SK-N-MC (cell line): ENCODE measurements at regions not wholly inside any gene's neighbourhood (a gene's known extent, or its start where the extent isn't known, plus 50 kb on each side); places are given as distances from the start of the nearest gene placed in this dataset.

Experiments
- EZH2 ChIP-seq: fragments of 200-600 bp; sonication (generic); IDR thresholded peaks from one replicate; pipeline ENCODE4 v1.6.1; 2017; ENCODE audit warnings: antibody characterized with exemption
- FOXP2 ChIP-seq: optimal IDR thresholded peaks from 2 replicates; pipeline ENCODE3; 2011; ENCODE audit warnings: mild to moderate bottlenecking, moderate library complexity; ENCODE audit not compliant: insufficient read depth; ENCODE audit errors: extremely low read length, control extremely low read depth
- POLR2AphosphoS5 ChIP-seq: IDR thresholded peaks from 2 replicates; pipeline ENCODE4 v1.6.1; 2012; ENCODE audit warnings: mild to moderate bottlenecking, low read depth, low read length, borderline replicate concordance

GRCh38 chr2:142602418-142602989 is 275.0 kb upstream of the KYNU start:
- TF ChIP-seq EZH2 (no peak), POLR2AphosphoS5 (no peak), FOXP2 (no peak)
